ENCODE measurements at regions not wholly inside any gene's neighbourhood (a gene's known extent, or its start where the extent isn't known, plus 50 kb on each side); places are given as distances from the start of the nearest gene placed in this dataset.

DNA sequence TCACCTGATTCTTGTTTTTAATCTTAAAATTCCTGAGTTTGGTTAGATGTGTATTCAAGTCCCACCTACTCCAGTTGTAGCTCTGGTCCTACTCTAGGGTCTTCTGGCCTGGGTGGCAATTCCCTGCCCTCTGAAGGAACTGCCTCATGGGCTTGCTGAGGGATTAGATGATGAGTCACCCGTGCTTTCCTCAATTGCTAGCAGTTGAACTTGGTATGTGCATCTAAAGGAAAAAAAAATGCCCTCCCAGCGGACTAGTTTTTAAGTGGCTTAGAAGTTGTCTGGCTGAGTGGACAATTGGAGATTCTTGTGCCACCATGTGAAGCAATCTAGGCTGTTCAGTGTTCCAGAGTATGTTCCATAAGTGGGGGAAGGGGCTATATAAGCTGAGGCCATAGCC lies 127.0 kb downstream of the CCNG2 start:
- TF ChIP-seq POLR2AphosphoS5 (IDR thresholded peaks at IDR 0.05; ENCODE audit: low read depth, low read length): no peak
- TF ChIP-seq, protein P1, sequence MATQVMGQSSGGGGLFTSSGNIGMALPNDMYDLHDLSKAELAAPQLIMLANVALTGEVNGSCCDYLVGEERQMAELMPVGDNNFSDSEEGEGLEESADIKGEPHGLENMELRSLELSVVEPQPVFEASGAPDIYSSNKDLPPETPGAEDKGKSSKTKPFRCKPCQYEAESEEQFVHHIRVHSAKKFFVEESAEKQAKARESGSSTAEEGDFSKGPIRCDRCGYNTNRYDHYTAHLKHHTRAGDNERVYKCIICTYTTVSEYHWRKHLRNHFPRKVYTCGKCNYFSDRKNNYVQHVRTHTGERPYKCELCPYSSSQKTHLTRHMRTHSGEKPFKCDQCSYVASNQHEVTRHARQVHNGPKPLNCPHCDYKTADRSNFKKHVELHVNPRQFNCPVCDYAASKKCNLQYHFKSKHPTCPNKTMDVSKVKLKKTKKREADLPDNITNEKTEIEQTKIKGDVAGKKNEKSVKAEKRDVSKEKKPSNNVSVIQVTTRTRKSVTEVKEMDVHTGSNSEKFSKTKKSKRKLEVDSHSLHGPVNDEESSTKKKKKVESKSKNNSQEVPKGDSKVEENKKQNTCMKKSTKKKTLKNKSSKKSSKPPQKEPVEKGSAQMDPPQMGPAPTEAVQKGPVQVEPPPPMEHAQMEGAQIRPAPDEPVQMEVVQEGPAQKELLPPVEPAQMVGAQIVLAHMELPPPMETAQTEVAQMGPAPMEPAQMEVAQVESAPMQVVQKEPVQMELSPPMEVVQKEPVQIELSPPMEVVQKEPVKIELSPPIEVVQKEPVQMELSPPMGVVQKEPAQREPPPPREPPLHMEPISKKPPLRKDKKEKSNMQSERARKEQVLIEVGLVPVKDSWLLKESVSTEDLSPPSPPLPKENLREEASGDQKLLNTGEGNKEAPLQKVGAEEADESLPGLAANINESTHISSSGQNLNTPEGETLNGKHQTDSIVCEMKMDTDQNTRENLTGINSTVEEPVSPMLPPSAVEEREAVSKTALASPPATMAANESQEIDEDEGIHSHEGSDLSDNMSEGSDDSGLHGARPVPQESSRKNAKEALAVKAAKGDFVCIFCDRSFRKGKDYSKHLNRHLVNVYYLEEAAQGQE (IDR thresholded peaks at IDR 0.05; ENCODE audit: insufficient read depth in 1 of 2, low read depth in 2 of 2, low read length in 1 of 2): no peak
- TF ChIP-seq, protein P2, sequence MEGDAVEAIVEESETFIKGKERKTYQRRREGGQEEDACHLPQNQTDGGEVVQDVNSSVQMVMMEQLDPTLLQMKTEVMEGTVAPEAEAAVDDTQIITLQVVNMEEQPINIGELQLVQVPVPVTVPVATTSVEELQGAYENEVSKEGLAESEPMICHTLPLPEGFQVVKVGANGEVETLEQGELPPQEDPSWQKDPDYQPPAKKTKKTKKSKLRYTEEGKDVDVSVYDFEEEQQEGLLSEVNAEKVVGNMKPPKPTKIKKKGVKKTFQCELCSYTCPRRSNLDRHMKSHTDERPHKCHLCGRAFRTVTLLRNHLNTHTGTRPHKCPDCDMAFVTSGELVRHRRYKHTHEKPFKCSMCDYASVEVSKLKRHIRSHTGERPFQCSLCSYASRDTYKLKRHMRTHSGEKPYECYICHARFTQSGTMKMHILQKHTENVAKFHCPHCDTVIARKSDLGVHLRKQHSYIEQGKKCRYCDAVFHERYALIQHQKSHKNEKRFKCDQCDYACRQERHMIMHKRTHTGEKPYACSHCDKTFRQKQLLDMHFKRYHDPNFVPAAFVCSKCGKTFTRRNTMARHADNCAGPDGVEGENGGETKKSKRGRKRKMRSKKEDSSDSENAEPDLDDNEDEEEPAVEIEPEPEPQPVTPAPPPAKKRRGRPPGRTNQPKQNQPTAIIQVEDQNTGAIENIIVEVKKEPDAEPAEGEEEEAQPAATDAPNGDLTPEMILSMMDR (IDR thresholded peaks at IDR 0.05): no peak
- no peak for TF ChIP-seq SIN3A (IDR thresholded peaks at IDR 0.05; ENCODE audit: borderline replicate concordance, insufficient read depth, low read depth, low read length)

Data from Panc1 (cell line).